ENCODE measurements at regions not wholly inside any gene's neighbourhood (a gene's known extent, or its start where the extent isn't known, plus 50 kb on each side); places are given as distances from the start of the nearest gene placed in this dataset.

GRCh38 chr11:79980916-79981315, 540.1 kb upstream of the TENM4 start:
- ChIA-PET POLR2A (no interaction called here), CTCF (interaction anchor here (1.0 to 3.5 kb wide), 4 partner anchors 9 to 34 kb away, joined by 3 to 13 read pairs (median 4); no protein-coding TSS in a partner anchor)
- no peak for DNase-seq (ENCODE audit: extremely low spot score)
- TF ChIP-seq CTCF (IDR thresholded peaks at IDR 0.05; ENCODE audit: control extremely low read depth, extremely low read depth, low read depth, missing control alignments) = no peak

GRCh38 chr11:79973721-79974617, 533.1 kb upstream of the TENM4 start:
- POLR2A ChIA-PET = no interaction called here
- no peak for TF ChIP-seq CTCF (IDR thresholded peaks at IDR 0.05; ENCODE audit: control extremely low read depth, extremely low read depth, low read depth, missing control alignments)
- no peak for DNase-seq (ENCODE audit: extremely low spot score)
- CTCF ChIA-PET = no interaction called here

GRCh38 chr11:79971255-79971654, 530.4 kb upstream of the TENM4 start:
- no peak for DNase-seq (ENCODE audit: extremely low spot score)
- ChIA-PET CTCF (no interaction called here), POLR2A (no interaction called here)
- no peak for TF ChIP-seq CTCF (IDR thresholded peaks at IDR 0.05; ENCODE audit: control extremely low read depth, extremely low read depth, low read depth, missing control alignments)

- CTCF ChIA-PET = no interaction called here
- DNase-seq (ENCODE audit: extremely low spot score) = no peak
- no peak for TF ChIP-seq CTCF (IDR thresholded peaks at IDR 0.05; ENCODE audit: control extremely low read depth, extremely low read depth, low read depth, missing control alignments)
- POLR2A ChIA-PET = no interaction called here
Measured at GRCh38 chr11:79966592-79966991, 525.8 kb upstream of the TENM4 start.

- ChIA-PET CTCF (interaction anchor here (1.7 kb wide), 1 partner anchor 12 kb away, joined by 7 read pairs; no protein-coding TSS in a partner anchor), POLR2A (no interaction called here)
- no peak for TF ChIP-seq CTCF (IDR thresholded peaks at IDR 0.05; ENCODE audit: control extremely low read depth, extremely low read depth, low read depth, missing control alignments)
- no peak for DNase-seq (ENCODE audit: extremely low spot score)
Measured at GRCh38 chr11:79963856-79964645, 523.2 kb upstream of the TENM4 start.

GRCh38 chr11:79960461-79960860, 519.6 kb upstream of the TENM4 start:
- no peak for TF ChIP-seq CTCF (IDR thresholded peaks at IDR 0.05; ENCODE audit: control extremely low read depth, extremely low read depth, low read depth, missing control alignments)
- POLR2A ChIA-PET = no interaction called here
- DNase-seq (ENCODE audit: extremely low spot score) = no peak
- CTCF ChIA-PET = no interaction called here
